K562 (cell line): ENCODE measurements at regions not wholly inside any gene's neighbourhood (a gene's known extent, or its start where the extent isn't known, plus 50 kb on each side); places are given as distances from the start of the nearest gene placed in this dataset.

Experiments
- ATAC-seq: fragments of 200-7000 bp; cut with Tn5 transposase; 3 replicates; pipeline ENCODE4 v1.9.1; 2020; ENCODE audit warnings: moderate library complexity
- BruUV-seq: library from RNA; stranded (reverse); fragments of 400-500 nt; replicated peaks from 2 replicates; lab custom pipeline; 2021; lab: Mats Ljungman, UMichigan
- CTCF ChIA-PET: fragments of 300-600 bp; formaldehyde crosslinking; extraction: SDS; loops from one replicate; lab custom pipeline; 2021; ENCODE audit warnings: low intra/inter-chr PET ratio; lab: Yijun Ruan, JAX
- POLR2A ChIA-PET: fragments of 300-600, 350-650 bp; sonication (Branson Sonifier 250); formaldehyde crosslinking; extraction: SDS; loops from one replicate; lab custom pipeline; 2021; ENCODE audit warnings: antibody characterized with exemption, inconsistent platforms; lab: Yijun Ruan, JAX
- DNase-seq, 4 experiments: peaks; one replicate each; pipeline versions ENCODE4 v3.0.0 to v3.0.0-alpha.2; 2011 to 2018; ENCODE audit warnings: low spot score in 3 of 4, mixed read lengths in 3 of 4; ENCODE audit errors: extremely low read depth in 1 of 4
- FAIRE-seq: peaks from 2 replicates; lab custom pipeline; 2011; peaks lifted over from hg19 to GRCh38; lab: Jason Lieb, UNC
- H2AFZ ChIP-seq: 2 replicates; pipeline ENCODE4 v1.6.0; 2011; ENCODE audit warnings: low read depth, low read length, control low read depth, inconsistent platforms
- H3K27ac ChIP-seq: fragments of 200-600 bp; 3 replicates; pipeline ENCODE4 v1.8.0; 2011; ENCODE audit warnings: low read depth, mild to moderate bottlenecking, control low read depth, inconsistent platforms, low read length, moderate library complexity, mixed read lengths; ENCODE audit errors: extremely low read depth
- H3K27me3 ChIP-seq, 2 experiments: fragments of 300-600 bp in 1 of 2; 2 replicates in 1 of 2; 3 replicates in 1 of 2; pipeline versions ENCODE4 v1.6.0 to v1.8.0; 2011; ENCODE audit warnings: inconsistent platforms in 2 of 2, low read length in 2 of 2, mild to moderate bottlenecking in 1 of 2, mixed read lengths in 1 of 2, moderate library complexity in 1 of 2; ENCODE audit not compliant: control insufficient read depth in 2 of 2, insufficient read depth in 2 of 2
- H3K36me3 ChIP-seq: fragments of 300-600 bp; 3 replicates; pipeline ENCODE4 v1.8.0; 2011; ENCODE audit warnings: mild to moderate bottlenecking, low read length, inconsistent platforms; ENCODE audit not compliant: control insufficient read depth, insufficient read depth
- H3K4me1 ChIP-seq, 2 experiments: fragments of 200-600 bp in 1 of 2; replicated peaks in 1 of 2; 2 replicates in 1 of 2; 3 replicates in 1 of 2; pipeline versions ENCODE4 v1.5.1 to v1.8.0; 2011; ENCODE audit warnings: inconsistent platforms in 2 of 2, low read length in 2 of 2, mild to moderate bottlenecking in 1 of 2, mixed read lengths in 1 of 2, moderate library complexity in 1 of 2; ENCODE audit not compliant: control insufficient read depth in 2 of 2, insufficient read depth in 2 of 2
- H3K4me2 ChIP-seq: 2 replicates; pipeline ENCODE4 v1.6.1; 2011; ENCODE audit warnings: low read length, control low read depth, inconsistent platforms, mixed read lengths; ENCODE audit not compliant: insufficient read depth
- H3K4me3 ChIP-seq: fragments of 200-600 bp; sonication (generic), shearing (Covaris generic); 2 replicates; pipeline ENCODE4 v1.5.1; 2016; ENCODE audit warnings: control low read depth, inconsistent platforms
- H3K79me2 ChIP-seq: fragments of 200-600 bp; 3 replicates; pipeline ENCODE4 v1.8.0; 2011; ENCODE audit warnings: low read length, inconsistent platforms; ENCODE audit not compliant: control insufficient read depth, insufficient read depth
- H3K9ac ChIP-seq, 2 experiments: 2 replicates each; pipeline versions ENCODE4 v1.6.0 to v1.6.1; 2011; ENCODE audit warnings: low read depth in 2 of 2, low read length in 2 of 2, control low read depth in 1 of 2, inconsistent platforms in 1 of 2, mild to moderate bottlenecking in 1 of 2, mixed read lengths in 1 of 2; ENCODE audit not compliant: insufficient read depth in 1 of 2
- H3K9me1 ChIP-seq: one replicate; pipeline ENCODE4 v1.6.0; 2011; ENCODE audit warnings: inconsistent platforms, mild to moderate bottlenecking, low read length, moderate library complexity; ENCODE audit not compliant: control insufficient read depth, insufficient read depth
- H3K9me3 ChIP-seq: replicated peaks from 2 replicates; pipeline ENCODE4 v1.5.1; 2011; ENCODE audit warnings: low read depth, low read length, inconsistent platforms; ENCODE audit not compliant: control insufficient read depth, insufficient read depth
- H4K20me1 ChIP-seq: replicated peaks from 2 replicates; pipeline ENCODE4 v1.6.1; 2011; ENCODE audit warnings: low read length, inconsistent platforms, mixed read lengths; ENCODE audit not compliant: control insufficient read depth, insufficient read depth
- ASH1L ChIP-seq: fragments of 450-650 bp; IDR thresholded peaks from 2 replicates; pipeline ENCODE4 v1.6.1; 2018; ENCODE audit warnings: borderline replicate concordance, mild to moderate bottlenecking, low read depth; ENCODE audit not compliant: partially characterized antibody
- ATF1 ChIP-seq, 2 experiments: fragments of 450-650 bp in 1 of 2; IDR thresholded peaks; 2 replicates each; pipeline ENCODE4 v1.6.1; 2016; ENCODE audit warnings: missing compliant biosample characterization in 1 of 2, missing genetic modification characterization in 1 of 2
- JUN ChIP-seq, 2 experiments: sonication (generic) in 1 of 2; formaldehyde crosslinking in 1 of 2; IDR thresholded peaks; 2 replicates each; pipeline versions ENCODE4 v1.6.1 to v1.8.0; 2012 to 2022; ENCODE audit warnings: borderline replicate concordance in 2 of 2, mild to moderate bottlenecking in 2 of 2, improper control_type of control experiment in 1 of 2, low read depth in 1 of 2, low read length in 1 of 2, missing genetic modification reagents in 1 of 2
- JUNB ChIP-seq: fragments of 450-650 bp; formaldehyde crosslinking; conservative IDR thresholded peaks from 2 replicates; pipeline ENCODE4 v1.4.0; 2020; ENCODE audit warnings: mild to moderate bottlenecking
- KLF6 ChIP-seq: fragments of 250-450 bp; sonication (Bioruptor Pico); IDR thresholded peaks from 2 replicates; pipeline ENCODE4 v1.4.0; 2020; ENCODE audit warnings: mild to moderate bottlenecking, moderate library complexity, borderline replicate concordance
- MITF ChIP-seq: IDR thresholded peaks from 2 replicates; pipeline ENCODE4 v1.6.1; 2014; ENCODE audit warnings: antibody characterized with exemption
- MYBL2 ChIP-seq, 2 experiments: fragments of 450-650 bp in 1 of 2; sonication (generic) in 1 of 2; formaldehyde crosslinking in 1 of 2; IDR thresholded peaks; 2 replicates each; pipeline versions ENCODE4 v1.6.1 to v1.8.1; 2017 to 2022; ENCODE audit warnings: borderline replicate concordance in 1 of 2, inconsistent platforms in 1 of 2, low read depth in 1 of 2, mild to moderate bottlenecking in 1 of 2, missing genetic modification reagents in 1 of 2, moderate library complexity in 1 of 2
- PRDM10 ChIP-seq: fragments of 450-650 bp; IDR thresholded peaks from 2 replicates; pipeline ENCODE4 v1.6.1; 2018; ENCODE audit not compliant: partially characterized antibody
- PRPF4 ChIP-seq: fragments of 200-400 bp; formaldehyde crosslinking; IDR thresholded peaks from one replicate; pipeline ENCODE4 v1.6.1; 2017; ENCODE audit warnings: low read length, low read depth, mild to moderate bottlenecking; ENCODE audit not compliant: insufficient read depth, poor library complexity, severe bottlenecking
- PTRF ChIP-seq: fragments of 450-650 bp; IDR thresholded peaks from 2 replicates; pipeline ENCODE4 v1.6.1; 2016; ENCODE audit warnings: mild to moderate bottlenecking, missing genetic modification characterization, missing compliant biosample characterization
- RBM34 ChIP-seq: fragments of 200-400 bp; formaldehyde crosslinking; IDR thresholded peaks from 2 replicates; pipeline ENCODE4 v1.6.1; 2018; ENCODE audit warnings: low read length, borderline replicate concordance; ENCODE audit not compliant: insufficient read depth
- SMARCB1 ChIP-seq: IDR thresholded peaks from 2 replicates; pipeline ENCODE4 v1.6.1; 2011; ENCODE audit warnings: improper control_type of control experiment, low read depth; ENCODE audit not compliant: insufficient read length
- SRSF7 ChIP-seq: fragments of 200-400 bp; formaldehyde crosslinking; optimal IDR thresholded peaks from 2 replicates; pipeline ENCODE3; 2017; ENCODE audit warnings: mild to moderate bottlenecking, low read depth, low read length
- TGIF2 ChIP-seq: sonication (generic); formaldehyde crosslinking; IDR thresholded peaks from 2 replicates; pipeline ENCODE4 v1.8.1; 2022; ENCODE audit warnings: mild to moderate bottlenecking, missing genetic modification reagents, moderate library complexity
- ZBTB7A ChIP-seq: IDR thresholded peaks from 2 replicates; pipeline ENCODE4 v1.6.1; 2011; ENCODE audit warnings: low read depth, mild to moderate bottlenecking, low read length, moderate library complexity, borderline replicate concordance; ENCODE audit not compliant: control insufficient read depth
- ZNF143 ChIP-seq: sonication (generic); formaldehyde crosslinking; IDR thresholded peaks from 2 replicates; pipeline ENCODE4 v1.9.0; 2022; ENCODE audit warnings: mild to moderate bottlenecking, missing genetic modification reagents
- ZNF239 ChIP-seq: fragments of 250-450 bp; sonication (Bioruptor Pico); IDR thresholded peaks from 2 replicates; pipeline ENCODE4 v1.4.0; 2020; ENCODE audit warnings: mild to moderate bottlenecking
- ZNF668 ChIP-seq: fragments of 250-450 bp; sonication (Bioruptor Pico); IDR thresholded peaks from 2 replicates; pipeline ENCODE4 v1.8.0; 2022; ENCODE audit warnings: mild to moderate bottlenecking, inconsistent platforms
- ZNF785 ChIP-seq: fragments of 250-450 bp; sonication (Bioruptor Pico); IDR thresholded peaks from 2 replicates; pipeline ENCODE4 v1.4.0; 2020; ENCODE audit warnings: mild to moderate bottlenecking
- WGBS: fragments of 100-300 bp; shearing (Covaris generic); methylation state at CpG from one replicate; pipeline ENCODE4 v1.1.6; 2016; ENCODE audit warnings: low coverage, mixed read lengths; ENCODE audit not compliant: insufficient coverage; ENCODE audit errors: missing lambda C conversion rate; 5-methylcytosine and 5-hydroxymethylcytosine counted together
- in situ Hi-C: fragments of 300-500 bp; cut with MboI; formaldehyde crosslinking; loops from 4 replicates; pipeline ENCODE4 v1.15.0; 2018; ENCODE audit warnings: inconsistent platforms, mixed read lengths
- intact Hi-C: fragments of 100-400 bp; cut with micrococcal nuclease; formaldehyde crosslinking; loops from 2 replicates; pipeline ENCODE4 v1.14.2; 2022

GRCh38 chr15:47301481-47301880 lies 415.8 kb upstream of the SEMA6D start:
- H3K79me2 ChIP-seq: no peaks in the 10 kb centered on the region
- intact Hi-C loops (no loop called here), in situ Hi-C loops (no loop called here)
- 0% methylated on average over 3 of the region's 3 CpGs for WGBS
- H3K27ac ChIP-seq: no peak overlapping the region
- H3K9me3 ChIP-seq: no peaks in the 10 kb centered on the region; the same call in 1 of the 2 replicates
- ChIA-PET POLR2A (no interaction called here), CTCF (no interaction called here)
- H3K27me3 ChIP-seq: no peaks in the 10 kb centered on the region
- H3K4me2 ChIP-seq: no peak overlapping the region
- H3K9me1 ChIP-seq: no peaks in the 10 kb centered on the region
- TF ChIP-seq MYBL2 (IDR thresholded peaks at IDR 0.05; ENCODE audit: low read depth): no peak
- no peak for TF ChIP-seq MYBL2 (CRISPR knock-in tag; IDR thresholded peaks at IDR 0.05; ENCODE audit: borderline replicate concordance)
- TF ChIP-seq ATF1 (CRISPR knock-in tag; IDR thresholded peaks at IDR 0.05): no peak
- no peak for TF ChIP-seq ATF1 (tag; IDR thresholded peaks at IDR 0.05)
- TF ChIP-seq SRSF7: no peak
- TF ChIP-seq ZNF239: no peak
- no peak for TF ChIP-seq PRDM10
- no peak for TF ChIP-seq PRPF4
- TF ChIP-seq RBM34: no peak
- no peak for TF ChIP-seq ASH1L
- no peak for TF ChIP-seq JUN (IDR thresholded peaks at IDR 0.05; ENCODE audit: borderline replicate concordance, low read depth, low read length)
- no peak for TF ChIP-seq JUN (CRISPR knock-in tag; IDR thresholded peaks at IDR 0.05; ENCODE audit: borderline replicate concordance)
- no peak for TF ChIP-seq JUNB (CRISPR knock-in tag)
- no peak for TF ChIP-seq ZBTB7A
- no peak for TF ChIP-seq ZNF785 (CRISPR knock-in tag)
- no peak for TF ChIP-seq KLF6 (CRISPR knock-in tag)
- no peak for TF ChIP-seq PTRF
- no peak for TF ChIP-seq ZNF668
- TF ChIP-seq SMARCB1: no peak
- TF ChIP-seq MITF: no peak
- TF ChIP-seq TGIF2 (CRISPR knock-in tag): no peak
- TF ChIP-seq ZNF143 (CRISPR knock-in tag): no peak
- no peak overlapping the region for H2AFZ ChIP-seq
- no peak overlapping the region for H3K9ac ChIP-seq
- ATAC-seq: no peak
- H3K36me3 ChIP-seq: no peaks in the 10 kb centered on the region
- no TSS peak for BruUV-seq
- FAIRE-seq: no peak
- no peaks in the 10 kb centered on the region for H4K20me1 ChIP-seq
- H3K4me1 ChIP-seq: no peaks in the 10 kb centered on the region
- H3K4me3 ChIP-seq: no peak overlapping the region
- no peak for DNase-seq
